WTC11 (cell line): ENCODE measurements at regions not wholly inside any gene's neighbourhood (a gene's known extent, or its start where the extent isn't known, plus 50 kb on each side); places are given as distances from the start of the nearest gene placed in this dataset.

ENCODE experiments used
- ATAC-seq: fragments of 200-7000 bp; cut with Tn5 transposase; 2 replicates; pipeline ENCODE4 v1.10.0; 2021; ENCODE audit warnings: mild to moderate bottlenecking, moderate library complexity
- CTCF ChIA-PET: fragments of 300-600 bp; sonication (Branson Sonifier 250); formaldehyde crosslinking; loops from one replicate; lab custom pipeline; 2021; ENCODE audit warnings: antibody characterized with exemption; lab: Charles Lee
- POLR2A ChIA-PET: fragments of 350-600 bp; sonication (Branson Sonifier 250); formaldehyde crosslinking; loops from one replicate; lab custom pipeline; 2021; ENCODE audit warnings: antibody characterized with exemption; lab: Charles Lee
- DNase-seq: peaks from one replicate; pipeline ENCODE4 v3.0.0; 2021; ENCODE audit warnings: low spot score
- H3K27ac Mint-ChIP-seq: 2 replicates; pipeline ENCODE4 v1.8.0; 2021; ENCODE audit warnings: mixed read lengths
- H3K27me3 Mint-ChIP-seq: 2 replicates; pipeline ENCODE4 v1.8.0; 2021; ENCODE audit warnings: low read depth, mild to moderate bottlenecking, moderate library complexity, mixed read lengths
- H3K36me3 Mint-ChIP-seq: 2 replicates; pipeline ENCODE4 v1.8.0; 2021; ENCODE audit warnings: mixed read lengths
- H3K4me1 Mint-ChIP-seq: 2 replicates; pipeline ENCODE4 v1.8.0; 2022; ENCODE audit warnings: mixed read lengths
- H3K4me3 Mint-ChIP-seq: 2 replicates; pipeline ENCODE4 v1.8.0; 2021; ENCODE audit warnings: mild to moderate bottlenecking, moderate library complexity, mixed read lengths
- H3K9me3 Mint-ChIP-seq: 2 replicates; pipeline ENCODE4 v1.8.0; 2021; ENCODE audit warnings: mixed read lengths
- E2F4 ChIP-seq: sonication (generic); formaldehyde crosslinking; IDR thresholded peaks from 2 replicates; pipeline ENCODE4 v1.8.1; 2022; ENCODE audit warnings: low read depth, mild to moderate bottlenecking, moderate library complexity, missing genetic modification reagents, borderline replicate concordance
- ELF4 ChIP-seq: sonication (generic); formaldehyde crosslinking; IDR thresholded peaks from 2 replicates; pipeline ENCODE4 v1.8.1; 2022; ENCODE audit warnings: low read depth, mild to moderate bottlenecking, moderate library complexity, missing genetic modification reagents
- ETV6 ChIP-seq: sonication (generic); formaldehyde crosslinking; IDR thresholded peaks from 2 replicates; pipeline ENCODE4 v1.8.1; 2022; ENCODE audit warnings: mild to moderate bottlenecking, missing genetic modification reagents
- FOXJ3 ChIP-seq: sonication (generic); formaldehyde crosslinking; IDR thresholded peaks from 2 replicates; pipeline ENCODE4 v1.9.0; 2021; ENCODE audit warnings: missing genetic modification reagents, mild to moderate bottlenecking, borderline replicate concordance
- IRF2 ChIP-seq: sonication (generic); formaldehyde crosslinking; IDR thresholded peaks from 2 replicates; pipeline ENCODE4 v1.8.0; 2022; ENCODE audit warnings: low read depth, missing genetic modification reagents, borderline replicate concordance
- JAZF1 ChIP-seq: fragments of 250-450 bp; sonication (Bioruptor Pico); IDR thresholded peaks from 2 replicates; pipeline ENCODE4 v1.9.0; 2021; ENCODE audit warnings: moderate library complexity, mild to moderate bottlenecking, inconsistent platforms
- MYBL2 ChIP-seq: sonication (generic); formaldehyde crosslinking; IDR thresholded peaks from 2 replicates; pipeline ENCODE4 v1.8.1; 2023; ENCODE audit warnings: mild to moderate bottlenecking, moderate library complexity, missing genetic modification reagents
- NFE2L1 ChIP-seq: sonication (generic); formaldehyde crosslinking; IDR thresholded peaks from 2 replicates; pipeline ENCODE4 v1.8.1; 2023; ENCODE audit warnings: missing genetic modification reagents
- NFYB ChIP-seq: sonication (generic); formaldehyde crosslinking; conservative IDR thresholded peaks from 2 replicates; pipeline ENCODE4 v1.8.0; 2022; ENCODE audit warnings: low read depth, missing genetic modification reagents
- NR1H2 ChIP-seq: sonication (generic); formaldehyde crosslinking; IDR thresholded peaks from 2 replicates; pipeline ENCODE4 v1.9.0; 2021; ENCODE audit warnings: mild to moderate bottlenecking, moderate library complexity, missing genetic modification reagents
- NR2C2 ChIP-seq: sonication (generic); formaldehyde crosslinking; IDR thresholded peaks from 2 replicates; pipeline ENCODE4 v1.8.0; 2022; ENCODE audit warnings: mild to moderate bottlenecking, missing genetic modification reagents
- PRRX2 ChIP-seq: fragments of 250-450 bp; sonication (Bioruptor Pico); IDR thresholded peaks from 2 replicates; pipeline ENCODE4 v1.8.0; 2021; ENCODE audit warnings: mild to moderate bottlenecking
- RELA ChIP-seq: sonication (generic); formaldehyde crosslinking; IDR thresholded peaks from 2 replicates; pipeline ENCODE4 v1.8.1; 2022; ENCODE audit warnings: missing genetic modification reagents, mild to moderate bottlenecking, borderline replicate concordance
- RORB ChIP-seq: fragments of 250-450 bp; sonication (Bioruptor Pico); IDR thresholded peaks from 2 replicates; pipeline ENCODE4 v1.9.0; 2021; ENCODE audit warnings: mild to moderate bottlenecking
- STAT6 ChIP-seq: sonication (generic); formaldehyde crosslinking; conservative IDR thresholded peaks from 2 replicates; pipeline ENCODE4 v1.8.1; 2023; ENCODE audit warnings: mild to moderate bottlenecking, low read depth, missing genetic modification reagents, moderate library complexity
- ZBTB21 ChIP-seq: sonication (generic); formaldehyde crosslinking; IDR thresholded peaks from 2 replicates; pipeline ENCODE4 v1.8.1; 2023; ENCODE audit warnings: mild to moderate bottlenecking, missing genetic modification reagents, borderline replicate concordance
- ZNF232 ChIP-seq: sonication (generic); formaldehyde crosslinking; IDR thresholded peaks from 2 replicates; pipeline ENCODE4 v1.8.0; 2022; ENCODE audit warnings: mild to moderate bottlenecking, missing genetic modification reagents
- ZNF263 ChIP-seq: sonication (generic); formaldehyde crosslinking; IDR thresholded peaks from 2 replicates; pipeline ENCODE4 v1.8.1; 2022; ENCODE audit warnings: low read depth, mild to moderate bottlenecking, moderate library complexity, missing genetic modification reagents
- ZNF281 ChIP-seq: sonication (generic); formaldehyde crosslinking; IDR thresholded peaks from 2 replicates; pipeline ENCODE4 v1.8.0; 2023; ENCODE audit warnings: mild to moderate bottlenecking, missing genetic modification reagents
- ZNF396 ChIP-seq: fragments of 250-450 bp; sonication (Bioruptor Pico); IDR thresholded peaks from 2 replicates; pipeline ENCODE4 v1.8.0; 2021; ENCODE audit warnings: mild to moderate bottlenecking, moderate library complexity, borderline replicate concordance
- ZNF416 ChIP-seq: fragments of 250-450 bp; sonication (Bioruptor Pico); IDR thresholded peaks from 2 replicates; pipeline ENCODE4 v1.9.0; 2021; ENCODE audit warnings: mild to moderate bottlenecking, inconsistent platforms
- ZNF671 ChIP-seq: fragments of 250-450 bp; sonication (Bioruptor Pico); IDR thresholded peaks from 2 replicates; pipeline ENCODE4 v1.8.0; 2021; ENCODE audit warnings: mild to moderate bottlenecking
- ZSCAN18 ChIP-seq: fragments of 250-450 bp; sonication (Bioruptor Pico); IDR thresholded peaks from 2 replicates; pipeline ENCODE4 v2.1.2; 2022; ENCODE audit warnings: mild to moderate bottlenecking, moderate library complexity

- no peak for TF ChIP-seq ZNF281 (CRISPR knock-in tag)
- no peak for TF ChIP-seq E2F4
- no peak for TF ChIP-seq RELA (CRISPR knock-in tag)
- TF ChIP-seq JAZF1 = no peak
- TF ChIP-seq, all 79 proteins: peak for 0
These were observed 131.9 kb downstream of the TFPI2 start (continued) for GRCh38 chr7:93758631-93759030.

- no peaks in the 10 kb centered on the region for H3K36me3 Mint-ChIP-seq
- CTCF ChIA-PET = no interaction called here
- POLR2A ChIA-PET = no interaction called here
- H3K27ac Mint-ChIP-seq = no peak overlapping the region
- no peak for TF ChIP-seq NFE2L1
- TF ChIP-seq STAT6 (CRISPR knock-in tag) = no peak
- no peak for TF ChIP-seq ETV6 (CRISPR knock-in tag)
- no peak for TF ChIP-seq RELA (CRISPR knock-in tag)
- peaks cover 14% of the 10 kb centered on the region for H3K4me1 Mint-ChIP-seq
- no peaks in the 10 kb centered on the region for H3K27me3 Mint-ChIP-seq
- ATAC-seq (no peak), DNase-seq (no peak)
- no peak overlapping the region for H3K4me3 Mint-ChIP-seq
- no peaks in the 10 kb centered on the region for H3K9me3 Mint-ChIP-seq
These were observed 133.1 kb downstream of the TFPI2 start for GRCh38 chr7:93757426-93757825.

GRCh38 chr7:93756890-93757289 lies 133.7 kb downstream of the TFPI2 start:
- H3K4me3 Mint-ChIP-seq = no peak overlapping the region

More at GRCh38 chr7:93756890-93757289, 133.7 kb downstream of the TFPI2 start:
- H3K9me3 Mint-ChIP-seq = peaks cover 3% of the 10 kb centered on the region
- peaks cover 14% of the 10 kb centered on the region for H3K4me1 Mint-ChIP-seq
- TF ChIP-seq MYBL2 (CRISPR knock-in tag) (no peak), ZNF263 (CRISPR knock-in tag) (no peak), ZSCAN18 (CRISPR knock-in tag) (no peak), ZNF232 (CRISPR knock-in tag) (no peak), NR1H2 (CRISPR knock-in tag) (no peak), ZBTB21 (no peak), ZNF671 (CRISPR knock-in tag) (no peak), NFYB (CRISPR knock-in tag) (no peak), FOXJ3 (CRISPR knock-in tag) (no peak), IRF2 (CRISPR knock-in tag) (no peak), ZNF416 (CRISPR knock-in tag) (no peak), RORB (CRISPR knock-in tag) (no peak), NR2C2 (CRISPR knock-in tag) (no peak), PRRX2 (CRISPR knock-in tag) (no peak), ELF4 (CRISPR knock-in tag) (no peak), ZNF396 (no peak)
- no peak for ATAC-seq
- H3K36me3 Mint-ChIP-seq = no peaks in the 10 kb centered on the region
- ChIA-PET CTCF (interaction anchor here (0.7 kb wide), 1 partner anchor 42 kb away, joined by 3 read pairs; no protein-coding TSS in a partner anchor), POLR2A (no interaction called here)
- H3K27me3 Mint-ChIP-seq = no peaks in the 10 kb centered on the region
- peak overlapping the region; percentile 65 for H3K27ac Mint-ChIP-seq
- DNase-seq = no peak
